H1 (cell line): ENCODE measurements at regions not wholly inside any gene's neighbourhood (a gene's known extent, or its start where the extent isn't known, plus 50 kb on each side); places are given as distances from the start of the nearest gene placed in this dataset.

ENCODE experiments used
- CTCF ChIA-PET: fragments of 300-600 bp; sonication (Branson Sonifier 250); formaldehyde crosslinking; loops from one replicate; lab custom pipeline; 2021; ENCODE audit not compliant: partially characterized antibody; lab: Charles Lee
- POLR2A ChIA-PET: fragments of 300-600 bp; sonication (Branson Sonifier 250); formaldehyde crosslinking; loops from one replicate; lab custom pipeline; 2021; ENCODE audit warnings: inconsistent platforms; ENCODE audit not compliant: partially characterized antibody; lab: Charles Lee
- DNase-seq, 2 experiments: peaks; one replicate each; pipeline versions ENCODE4 v3.0.0 to v3.0.0-alpha.2; 2010 to 2022; ENCODE audit warnings: low spot score in 2 of 2, low read depth in 1 of 2, mixed read lengths in 1 of 2
- FAIRE-seq: peaks from 2 replicates; lab custom pipeline; 2011; peaks lifted over from hg19 to GRCh38; lab: Jason Lieb, UNC
- H2AFZ ChIP-seq: 2 replicates; pipeline ENCODE4 v1.8.1; 2012; ENCODE audit warnings: low read length, inconsistent platforms
- H2AK5ac ChIP-seq: 2 replicates; pipeline ENCODE4 v1.6.1; 2013; ENCODE audit warnings: low read depth, low read length
- H2BK120ac ChIP-seq: replicated peaks from 2 replicates; pipeline ENCODE3; 2013; ENCODE audit warnings: low read depth, low read length, inconsistent platforms
- H2BK12ac ChIP-seq: 2 replicates; pipeline ENCODE4 v1.6.1; 2013; ENCODE audit warnings: low read depth, low read length
- H2BK15ac ChIP-seq: 2 replicates; pipeline ENCODE4 v1.6.1; 2013; ENCODE audit warnings: low read length
- H2BK20ac ChIP-seq: 2 replicates; pipeline ENCODE4 v1.6.1; 2013; ENCODE audit warnings: low read length
- H2BK5ac ChIP-seq: 2 replicates; pipeline ENCODE4 v1.6.1; 2013; ENCODE audit warnings: low read depth, low read length
- H3K14ac ChIP-seq: 2 replicates; pipeline ENCODE4 v1.6.1; 2013; ENCODE audit warnings: inconsistent platforms; ENCODE audit not compliant: insufficient read length
- H3K18ac ChIP-seq: 2 replicates; pipeline ENCODE4 v1.6.1; 2013; ENCODE audit warnings: low read length; ENCODE audit errors: extremely low read depth
- H3K23ac ChIP-seq: 2 replicates; pipeline ENCODE4 v1.6.1; 2013; ENCODE audit warnings: inconsistent platforms; ENCODE audit not compliant: insufficient read length
- H3K23me2 ChIP-seq: 2 replicates; pipeline ENCODE4 v1.6.1; 2013; ENCODE audit warnings: low read depth, low read length
- H3K27ac ChIP-seq: 2 replicates; pipeline ENCODE4 v1.6.1; 2011; ENCODE audit warnings: low read depth, low read length, inconsistent platforms
- H3K27me3 ChIP-seq, 4 experiments: replicated peaks in 1 of 4; 1 replicate in 1 of 4; 2 replicates in 3 of 4; pipeline versions ENCODE4 v1.6.1 to v1.8.1; 2011 to 2013; ENCODE audit warnings: low read length in 3 of 4, mild to moderate bottlenecking in 3 of 4, inconsistent platforms in 2 of 4, mixed read lengths in 2 of 4, moderate library complexity in 1 of 4; ENCODE audit not compliant: control insufficient read depth in 3 of 4, insufficient read depth in 3 of 4; ENCODE audit errors: extremely low read depth in 1 of 4
- H3K36me3 ChIP-seq, 4 experiments: 2 replicates each; pipeline versions ENCODE4 v1.6.1 to v1.8.1; 2011 to 2013; ENCODE audit warnings: mild to moderate bottlenecking in 4 of 4, low read length in 3 of 4, moderate library complexity in 2 of 4, control low read depth in 1 of 4, inconsistent platforms in 1 of 4; ENCODE audit not compliant: insufficient read depth in 4 of 4, control insufficient read depth in 2 of 4
- H3K4ac ChIP-seq: replicated peaks from 2 replicates; pipeline ENCODE3; 2013; ENCODE audit warnings: low read length, low read depth, mixed read lengths, inconsistent platforms; ENCODE audit not compliant: insufficient read length
- H3K4me1 ChIP-seq, 4 experiments: replicated peaks in 1 of 4; 1 replicate in 1 of 4; 2 replicates in 3 of 4; pipeline versions ENCODE4 v1.6.1 to v1.8.1; 2011 to 2013; ENCODE audit warnings: low read length in 3 of 4, inconsistent platforms in 2 of 4, mixed read lengths in 1 of 4; ENCODE audit not compliant: insufficient read depth in 4 of 4, control insufficient read depth in 3 of 4
- H3K4me2 ChIP-seq, 2 experiments: 2 replicates each; pipeline versions ENCODE4 v1.6.1 to v1.8.1; 2011 to 2013; ENCODE audit warnings: low read depth in 2 of 2, low read length in 2 of 2, control low read depth in 1 of 2, inconsistent platforms in 1 of 2, mild to moderate bottlenecking in 1 of 2; ENCODE audit not compliant: insufficient read depth in 1 of 2
- H3K4me3 ChIP-seq, 4 experiments: fragments of 200-600, 300-600 bp in 1 of 4; sonication (generic), shearing (Covaris generic), sonication (Bioruptor Twin) in 1 of 4; 2 replicates each; pipeline versions ENCODE4 v1.5.1 to v1.8.1; 2011 to 2016; ENCODE audit warnings: low read length in 4 of 4, low read depth in 3 of 4, control low read depth in 2 of 4, inconsistent platforms in 2 of 4, mild to moderate bottlenecking in 2 of 4, mixed read lengths in 1 of 4, moderate library complexity in 1 of 4; ENCODE audit not compliant: insufficient read depth in 2 of 4; ENCODE audit errors: extremely low read depth in 1 of 4
- H3K56ac ChIP-seq: replicated peaks from 2 replicates; pipeline ENCODE3; 2013; ENCODE audit warnings: low read depth, mild to moderate bottlenecking, mixed read lengths, low read length, inconsistent platforms; ENCODE audit not compliant: insufficient read length
- H3K79me1 ChIP-seq: 2 replicates; pipeline ENCODE4 v1.6.1; 2013; ENCODE audit warnings: low read depth, low read length, control low read depth
- H3K79me2 ChIP-seq, 2 experiments: 2 replicates each; pipeline versions ENCODE4 v1.6.1 to v1.8.1; 2012 to 2013; ENCODE audit warnings: low read length in 2 of 2, mild to moderate bottlenecking in 2 of 2, inconsistent platforms in 1 of 2; ENCODE audit not compliant: insufficient read depth in 2 of 2, control insufficient read depth in 1 of 2
- H3K9ac ChIP-seq, 4 experiments: replicated peaks in 1 of 4; 1 replicate in 1 of 4; 2 replicates in 3 of 4; pipeline versions ENCODE4 v1.6.1 to v1.8.1; 2011 to 2013; ENCODE audit warnings: low read depth in 3 of 4, low read length in 3 of 4, control low read depth in 2 of 4, mild to moderate bottlenecking in 2 of 4, moderate library complexity in 2 of 4, inconsistent platforms in 1 of 4; ENCODE audit errors: extremely low read depth in 1 of 4
- H3K9me3 ChIP-seq, 2 experiments: 2 replicates each; pipeline versions ENCODE4 v1.6.1 to v1.8.1; 2012 to 2013; ENCODE audit warnings: mild to moderate bottlenecking in 2 of 2, moderate library complexity in 2 of 2, control low read depth in 1 of 2, inconsistent platforms in 1 of 2, low read depth in 1 of 2, low read length in 1 of 2, mixed read lengths in 1 of 2; ENCODE audit not compliant: insufficient read depth in 2 of 2
- H4K20me1 ChIP-seq, 2 experiments: replicated peaks in 1 of 2; 2 replicates each; pipeline versions ENCODE3 to v1.8.1; 2011 to 2013; ENCODE audit warnings: inconsistent platforms in 2 of 2, low read length in 2 of 2, mild to moderate bottlenecking in 1 of 2; ENCODE audit not compliant: insufficient read depth in 2 of 2, control insufficient read depth in 1 of 2
- H4K5ac ChIP-seq: 2 replicates; pipeline ENCODE4 v1.6.1; 2013; ENCODE audit warnings: low read length, low read depth, mixed read lengths, inconsistent platforms; ENCODE audit not compliant: insufficient read length
- H4K8ac ChIP-seq: 2 replicates; pipeline ENCODE4 v1.8.0; 2013; ENCODE audit warnings: mild to moderate bottlenecking, moderate library complexity, low read length, inconsistent platforms; ENCODE audit not compliant: insufficient read depth; ENCODE audit errors: extremely low read depth
- H4K91ac ChIP-seq: replicated peaks from 2 replicates; pipeline ENCODE3; 2013; ENCODE audit warnings: low read length, mixed read lengths, inconsistent platforms; ENCODE audit not compliant: insufficient read length
- BCL11A ChIP-seq, 2 experiments: IDR thresholded peaks; one replicate each; pipeline ENCODE4 v1.6.1; 2011; ENCODE audit warnings: low read depth in 2 of 2, low read length in 2 of 2, mild to moderate bottlenecking in 2 of 2
- CHD2 ChIP-seq: IDR thresholded peaks from 2 replicates; pipeline ENCODE4 v1.6.1; 2012; ENCODE audit warnings: low read length, improper control_type of control experiment
- FOSL1 ChIP-seq: IDR thresholded peaks from 2 replicates; pipeline ENCODE4 v1.6.1; 2011; ENCODE audit warnings: mild to moderate bottlenecking, low read depth, low read length, moderate library complexity; ENCODE audit not compliant: insufficient read depth
- RFX5 ChIP-seq: IDR thresholded peaks from 2 replicates; pipeline ENCODE4 v1.6.1; 2011; ENCODE audit warnings: low read depth, low read length, improper control_type of control experiment, borderline replicate concordance
- SAP30 ChIP-seq: fragments of 300-600 bp; sonication (generic); IDR thresholded peaks from 2 replicates; pipeline ENCODE4 v1.7.1; 2012; ENCODE audit warnings: low read length, moderate library complexity, mild to moderate bottlenecking, inconsistent platforms; ENCODE audit not compliant: insufficient read depth, insufficient replicate concordance
- SIN3A ChIP-seq, 2 experiments: IDR thresholded peaks in 1 of 2; conservative IDR thresholded peaks in 1 of 2; 2 replicates each; pipeline ENCODE4 v1.6.1; 2011 to 2012; ENCODE audit warnings: low read length in 2 of 2, improper control_type of control experiment in 1 of 2, low read depth in 1 of 2, mild to moderate bottlenecking in 1 of 2
- WGBS, 2 experiments: shearing (Covaris generic) in 1 of 2; methylation state at CpG; one replicate each; pipeline versions ENCODE4 v1.1.6 to v1.1.7; 2013 to 2015; ENCODE audit warnings: low lambda C conversion rate in 2 of 2, mixed read lengths in 2 of 2, inconsistent platforms in 1 of 2, low coverage in 1 of 2, missing lambda C conversion rate in 1 of 2; ENCODE audit not compliant: insufficient replicate concordance in 2 of 2, insufficient coverage in 1 of 2, insufficient read length in 1 of 2; ENCODE audit errors: extremely low coverage in 1 of 2, missing lambda C conversion rate in 1 of 2; 5-methylcytosine and 5-hydroxymethylcytosine counted together
- TF ChIP-seq, protein P1 (sequence below), 3 experiments: IDR thresholded peaks; 1 replicate in 2 of 3; 2 replicates in 1 of 3; pipeline versions ENCODE4 v1.5.1 to v1.6.1; 2011; ENCODE audit warnings: low read length in 3 of 3, mild to moderate bottlenecking in 3 of 3, inconsistent platforms in 2 of 3, low read depth in 1 of 3, moderate library complexity in 1 of 3; ENCODE audit not compliant: insufficient read depth in 1 of 3; ENCODE audit errors: control extremely low read depth in 1 of 3

- Histone ChIP-seq H2BK5ac (no peak overlapping the region), H3K79me1 (no peaks in the 10 kb centered on the region), H3K4ac (no peak overlapping the region), H3K4me2 (no peak overlapping the region), H2AK5ac (no peak overlapping the region), H3K56ac (no peak overlapping the region), H4K5ac (no peak overlapping the region), H3K14ac (no peak overlapping the region), H2AFZ (no peak overlapping the region), H3K4me1 (peaks cover 0 to 3% (median 0%) of the 10 kb centered on the region in 4 experiments; a peak in 1 of 7 replicates), H4K20me1 (no peaks in the 10 kb centered on the region), H4K8ac (no peak overlapping the region), H3K23me2 (no peaks in the 10 kb centered on the region), H2BK12ac (no peak overlapping the region), H3K18ac (no peak overlapping the region), H3K9ac (no peak overlapping the region), H2BK15ac (no peak overlapping the region), H3K27ac (no peak overlapping the region), H3K9me3 (no peaks in the 10 kb centered on the region), H2BK20ac (no peak overlapping the region), H3K27me3 (no peaks in the 10 kb centered on the region), H2BK120ac (no peak overlapping the region), H3K79me2 (no peaks in the 10 kb centered on the region), H3K23ac (no peak overlapping the region), H3K4me3 (no peak overlapping the region), H3K36me3 (no peaks in the 10 kb centered on the region), H4K91ac (no peak overlapping the region)
- ChIA-PET CTCF (interaction anchor here (1.6 kb wide), 1 partner anchor 51 kb away, joined by 4 read pairs; no protein-coding TSS in a partner anchor), POLR2A (no interaction called here)
- TF ChIP-seq BCL11A (IDR thresholded peaks at IDR 0.05; ENCODE audit: low read depth in 2 of 2, low read length in 2 of 2): no peak
- no peak for TF ChIP-seq FOSL1
- TF ChIP-seq SAP30: no peak
- no peak for TF ChIP-seq SIN3A (conservative IDR thresholded peaks at IDR 0.05 in 1 of 2, IDR thresholded peaks at IDR 0.05 in 1 of 2; ENCODE audit: low read depth in 1 of 2, low read length in 2 of 2)
- no peak for TF ChIP-seq CHD2
- TF ChIP-seq, protein P1, sequence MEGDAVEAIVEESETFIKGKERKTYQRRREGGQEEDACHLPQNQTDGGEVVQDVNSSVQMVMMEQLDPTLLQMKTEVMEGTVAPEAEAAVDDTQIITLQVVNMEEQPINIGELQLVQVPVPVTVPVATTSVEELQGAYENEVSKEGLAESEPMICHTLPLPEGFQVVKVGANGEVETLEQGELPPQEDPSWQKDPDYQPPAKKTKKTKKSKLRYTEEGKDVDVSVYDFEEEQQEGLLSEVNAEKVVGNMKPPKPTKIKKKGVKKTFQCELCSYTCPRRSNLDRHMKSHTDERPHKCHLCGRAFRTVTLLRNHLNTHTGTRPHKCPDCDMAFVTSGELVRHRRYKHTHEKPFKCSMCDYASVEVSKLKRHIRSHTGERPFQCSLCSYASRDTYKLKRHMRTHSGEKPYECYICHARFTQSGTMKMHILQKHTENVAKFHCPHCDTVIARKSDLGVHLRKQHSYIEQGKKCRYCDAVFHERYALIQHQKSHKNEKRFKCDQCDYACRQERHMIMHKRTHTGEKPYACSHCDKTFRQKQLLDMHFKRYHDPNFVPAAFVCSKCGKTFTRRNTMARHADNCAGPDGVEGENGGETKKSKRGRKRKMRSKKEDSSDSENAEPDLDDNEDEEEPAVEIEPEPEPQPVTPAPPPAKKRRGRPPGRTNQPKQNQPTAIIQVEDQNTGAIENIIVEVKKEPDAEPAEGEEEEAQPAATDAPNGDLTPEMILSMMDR (IDR thresholded peaks at IDR 0.05; ENCODE audit: control extremely low read depth in 1 of 3, insufficient read depth in 1 of 3, low read depth in 1 of 3, low read length in 3 of 3): no peak
- no peak for TF ChIP-seq RFX5
- WGBS, 2 experiments: 88% methylated on average over 8 of the region's 8 CpGs; no CpG with 5 or more reads in 1 of the 2 experiments
- FAIRE-seq (no peak), DNase-seq (no peak)
Observed at GRCh38 chr21:14686466-14687267, 140.6 kb upstream of the SAMSN1 start.
